H1 (cell line): ENCODE measurements at regions not wholly inside any gene's neighbourhood (a gene's known extent, or its start where the extent isn't known, plus 50 kb on each side); places are given as distances from the start of the nearest gene placed in this dataset.

Experiments used
- CTCF ChIA-PET: fragments of 300-600 bp; sonication (Branson Sonifier 250); formaldehyde crosslinking; loops from one replicate; lab custom pipeline; 2021; ENCODE audit not compliant: partially characterized antibody; lab: Charles Lee
- POLR2A ChIA-PET: fragments of 300-600 bp; sonication (Branson Sonifier 250); formaldehyde crosslinking; loops from one replicate; lab custom pipeline; 2021; ENCODE audit warnings: inconsistent platforms; ENCODE audit not compliant: partially characterized antibody; lab: Charles Lee
- DNase-seq, 2 experiments: peaks; one replicate each; pipeline versions ENCODE4 v3.0.0 to v3.0.0-alpha.2; 2010 to 2022; ENCODE audit warnings: low spot score in 2 of 2, low read depth in 1 of 2, mixed read lengths in 1 of 2
- FAIRE-seq: peaks from 2 replicates; lab custom pipeline; 2011; peaks lifted over from hg19 to GRCh38; lab: Jason Lieb, UNC
- H2AFZ ChIP-seq: 2 replicates; pipeline ENCODE4 v1.8.1; 2012; ENCODE audit warnings: low read length, inconsistent platforms
- H2AK5ac ChIP-seq: 2 replicates; pipeline ENCODE4 v1.6.1; 2013; ENCODE audit warnings: low read depth, low read length
- H2BK120ac ChIP-seq: replicated peaks from 2 replicates; pipeline ENCODE3; 2013; ENCODE audit warnings: low read depth, low read length, inconsistent platforms
- H2BK12ac ChIP-seq: 2 replicates; pipeline ENCODE4 v1.6.1; 2013; ENCODE audit warnings: low read depth, low read length
- H2BK15ac ChIP-seq: 2 replicates; pipeline ENCODE4 v1.6.1; 2013; ENCODE audit warnings: low read length
- H2BK20ac ChIP-seq: 2 replicates; pipeline ENCODE4 v1.6.1; 2013; ENCODE audit warnings: low read length
- H2BK5ac ChIP-seq: 2 replicates; pipeline ENCODE4 v1.6.1; 2013; ENCODE audit warnings: low read depth, low read length
- H3K14ac ChIP-seq: 2 replicates; pipeline ENCODE4 v1.6.1; 2013; ENCODE audit warnings: inconsistent platforms; ENCODE audit not compliant: insufficient read length
- H3K18ac ChIP-seq: 2 replicates; pipeline ENCODE4 v1.6.1; 2013; ENCODE audit warnings: low read length; ENCODE audit errors: extremely low read depth
- H3K23ac ChIP-seq: 2 replicates; pipeline ENCODE4 v1.6.1; 2013; ENCODE audit warnings: inconsistent platforms; ENCODE audit not compliant: insufficient read length
- H3K23me2 ChIP-seq: 2 replicates; pipeline ENCODE4 v1.6.1; 2013; ENCODE audit warnings: low read depth, low read length
- H3K27ac ChIP-seq: 2 replicates; pipeline ENCODE4 v1.6.1; 2011; ENCODE audit warnings: low read depth, low read length, inconsistent platforms
- H3K27me3 ChIP-seq, 4 experiments: replicated peaks in 1 of 4; 1 replicate in 1 of 4; 2 replicates in 3 of 4; pipeline versions ENCODE4 v1.6.1 to v1.8.1; 2011 to 2013; ENCODE audit warnings: low read length in 3 of 4, mild to moderate bottlenecking in 3 of 4, inconsistent platforms in 2 of 4, mixed read lengths in 2 of 4, moderate library complexity in 1 of 4; ENCODE audit not compliant: control insufficient read depth in 3 of 4, insufficient read depth in 3 of 4; ENCODE audit errors: extremely low read depth in 1 of 4
- H3K36me3 ChIP-seq, 4 experiments: 2 replicates each; pipeline versions ENCODE4 v1.6.1 to v1.8.1; 2011 to 2013; ENCODE audit warnings: mild to moderate bottlenecking in 4 of 4, low read length in 3 of 4, moderate library complexity in 2 of 4, control low read depth in 1 of 4, inconsistent platforms in 1 of 4; ENCODE audit not compliant: insufficient read depth in 4 of 4, control insufficient read depth in 2 of 4
- H3K4ac ChIP-seq: replicated peaks from 2 replicates; pipeline ENCODE3; 2013; ENCODE audit warnings: low read length, low read depth, mixed read lengths, inconsistent platforms; ENCODE audit not compliant: insufficient read length
- H3K4me1 ChIP-seq, 4 experiments: replicated peaks in 1 of 4; 1 replicate in 1 of 4; 2 replicates in 3 of 4; pipeline versions ENCODE4 v1.6.1 to v1.8.1; 2011 to 2013; ENCODE audit warnings: low read length in 3 of 4, inconsistent platforms in 2 of 4, mixed read lengths in 1 of 4; ENCODE audit not compliant: insufficient read depth in 4 of 4, control insufficient read depth in 3 of 4
- H3K4me2 ChIP-seq, 2 experiments: 2 replicates each; pipeline versions ENCODE4 v1.6.1 to v1.8.1; 2011 to 2013; ENCODE audit warnings: low read depth in 2 of 2, low read length in 2 of 2, control low read depth in 1 of 2, inconsistent platforms in 1 of 2, mild to moderate bottlenecking in 1 of 2; ENCODE audit not compliant: insufficient read depth in 1 of 2
- H3K4me3 ChIP-seq, 4 experiments: fragments of 200-600, 300-600 bp in 1 of 4; sonication (generic), shearing (Covaris generic), sonication (Bioruptor Twin) in 1 of 4; 2 replicates each; pipeline versions ENCODE4 v1.5.1 to v1.8.1; 2011 to 2016; ENCODE audit warnings: low read length in 4 of 4, low read depth in 3 of 4, control low read depth in 2 of 4, inconsistent platforms in 2 of 4, mild to moderate bottlenecking in 2 of 4, mixed read lengths in 1 of 4, moderate library complexity in 1 of 4; ENCODE audit not compliant: insufficient read depth in 2 of 4; ENCODE audit errors: extremely low read depth in 1 of 4
- H3K56ac ChIP-seq: replicated peaks from 2 replicates; pipeline ENCODE3; 2013; ENCODE audit warnings: low read depth, mild to moderate bottlenecking, mixed read lengths, low read length, inconsistent platforms; ENCODE audit not compliant: insufficient read length
- H3K79me1 ChIP-seq: 2 replicates; pipeline ENCODE4 v1.6.1; 2013; ENCODE audit warnings: low read depth, low read length, control low read depth
- H3K79me2 ChIP-seq, 2 experiments: 2 replicates each; pipeline versions ENCODE4 v1.6.1 to v1.8.1; 2012 to 2013; ENCODE audit warnings: low read length in 2 of 2, mild to moderate bottlenecking in 2 of 2, inconsistent platforms in 1 of 2; ENCODE audit not compliant: insufficient read depth in 2 of 2, control insufficient read depth in 1 of 2
- H3K9ac ChIP-seq, 4 experiments: replicated peaks in 1 of 4; 1 replicate in 1 of 4; 2 replicates in 3 of 4; pipeline versions ENCODE4 v1.6.1 to v1.8.1; 2011 to 2013; ENCODE audit warnings: low read depth in 3 of 4, low read length in 3 of 4, control low read depth in 2 of 4, mild to moderate bottlenecking in 2 of 4, moderate library complexity in 2 of 4, inconsistent platforms in 1 of 4; ENCODE audit errors: extremely low read depth in 1 of 4
- H3K9me3 ChIP-seq, 2 experiments: 2 replicates each; pipeline versions ENCODE4 v1.6.1 to v1.8.1; 2012 to 2013; ENCODE audit warnings: mild to moderate bottlenecking in 2 of 2, moderate library complexity in 2 of 2, control low read depth in 1 of 2, inconsistent platforms in 1 of 2, low read depth in 1 of 2, low read length in 1 of 2, mixed read lengths in 1 of 2; ENCODE audit not compliant: insufficient read depth in 2 of 2
- H4K20me1 ChIP-seq, 2 experiments: replicated peaks in 1 of 2; 2 replicates each; pipeline versions ENCODE3 to v1.8.1; 2011 to 2013; ENCODE audit warnings: inconsistent platforms in 2 of 2, low read length in 2 of 2, mild to moderate bottlenecking in 1 of 2; ENCODE audit not compliant: insufficient read depth in 2 of 2, control insufficient read depth in 1 of 2
- H4K5ac ChIP-seq: 2 replicates; pipeline ENCODE4 v1.6.1; 2013; ENCODE audit warnings: low read length, low read depth, mixed read lengths, inconsistent platforms; ENCODE audit not compliant: insufficient read length
- H4K8ac ChIP-seq: 2 replicates; pipeline ENCODE4 v1.8.0; 2013; ENCODE audit warnings: mild to moderate bottlenecking, moderate library complexity, low read length, inconsistent platforms; ENCODE audit not compliant: insufficient read depth; ENCODE audit errors: extremely low read depth
- H4K91ac ChIP-seq: replicated peaks from 2 replicates; pipeline ENCODE3; 2013; ENCODE audit warnings: low read length, mixed read lengths, inconsistent platforms; ENCODE audit not compliant: insufficient read length
- BACH1 ChIP-seq: IDR thresholded peaks from 2 replicates; pipeline ENCODE4 v1.6.1; 2012; ENCODE audit warnings: low read length, improper control_type of control experiment
- CTCF ChIP-seq, 3 experiments: IDR thresholded peaks; 1 replicate in 2 of 3; 2 replicates in 1 of 3; pipeline versions ENCODE4 v1.5.1 to v1.6.1; 2011; ENCODE audit warnings: low read length in 3 of 3, mild to moderate bottlenecking in 3 of 3, inconsistent platforms in 2 of 3, low read depth in 1 of 3, moderate library complexity in 1 of 3; ENCODE audit not compliant: insufficient read depth in 1 of 3; ENCODE audit errors: control extremely low read depth in 1 of 3
- HDAC2 ChIP-seq, 2 experiments: fragments of 300-600 bp in 1 of 2; sonication (generic) in 1 of 2; IDR thresholded peaks; 2 replicates each; pipeline ENCODE4 v1.6.1; 2011 to 2012; ENCODE audit warnings: low read depth in 2 of 2, low read length in 2 of 2, mild to moderate bottlenecking in 2 of 2, moderate library complexity in 2 of 2, borderline replicate concordance in 1 of 2, inconsistent platforms in 1 of 2
- MAFK ChIP-seq: IDR thresholded peaks from 2 replicates; pipeline ENCODE4 v1.6.1; 2012; ENCODE audit warnings: low read depth, mild to moderate bottlenecking, improper control_type of control experiment, low read length
- POU5F1 ChIP-seq: IDR thresholded peaks from 2 replicates; pipeline ENCODE4 v1.6.1; 2011; ENCODE audit warnings: low read depth, mild to moderate bottlenecking, low read length, moderate library complexity
- SIN3A ChIP-seq, 2 experiments: IDR thresholded peaks in 1 of 2; conservative IDR thresholded peaks in 1 of 2; 2 replicates each; pipeline ENCODE4 v1.6.1; 2011 to 2012; ENCODE audit warnings: low read length in 2 of 2, improper control_type of control experiment in 1 of 2, low read depth in 1 of 2, mild to moderate bottlenecking in 1 of 2
- SP4 ChIP-seq: IDR thresholded peaks from 2 replicates; pipeline ENCODE4 v1.6.1; 2012; ENCODE audit warnings: low read length, inconsistent platforms
- TAF1 ChIP-seq: IDR thresholded peaks from 2 replicates; pipeline ENCODE4 v1.6.1; 2011; ENCODE audit warnings: mild to moderate bottlenecking, low read depth, low read length
- TAF7 ChIP-seq: optimal IDR thresholded peaks from 2 replicates; pipeline ENCODE3; 2011; ENCODE audit warnings: low read depth, mild to moderate bottlenecking, inconsistent platforms, low read length, moderate library complexity, borderline replicate concordance
- WGBS, 2 experiments: shearing (Covaris generic) in 1 of 2; methylation state at CpG; one replicate each; pipeline versions ENCODE4 v1.1.6 to v1.1.7; 2013 to 2015; ENCODE audit warnings: low lambda C conversion rate in 2 of 2, mixed read lengths in 2 of 2, inconsistent platforms in 1 of 2, low coverage in 1 of 2, missing lambda C conversion rate in 1 of 2; ENCODE audit not compliant: insufficient replicate concordance in 2 of 2, insufficient coverage in 1 of 2, insufficient read length in 1 of 2; ENCODE audit errors: extremely low coverage in 1 of 2, missing lambda C conversion rate in 1 of 2; 5-methylcytosine and 5-hydroxymethylcytosine counted together

- Histone ChIP-seq H3K4me3 (peak overlapping the region; percentile 63 to 82 (median 74)), H2BK12ac (peak overlapping the region; percentile 10; the same call in 1 of the 2 replicates), H4K8ac (peak overlapping the region; percentile 20; the same call in 1 of the 2 replicates), H3K23me2 (peaks cover 3% of the 10 kb centered on the region; the same call in 1 of the 2 replicates), H3K9me3 (no peaks in the 10 kb centered on the region), H2AK5ac (no peak overlapping the region), H4K91ac (no peak overlapping the region), H3K79me1 (no peaks in the 10 kb centered on the region), H4K20me1 (no peaks in the 10 kb centered on the region), H3K14ac (no peak overlapping the region), H4K5ac (no peak overlapping the region), H2BK120ac (no peak overlapping the region), H3K23ac (no peak overlapping the region), H3K9ac (peak overlapping the region in 3 of 4 experiments; percentile 41 to 65 (median 56); a peak in 5 of 7 replicates), H2BK5ac (no peak overlapping the region), H3K36me3 (no peaks in the 10 kb centered on the region), H2AFZ (peak overlapping the region; percentile 29; the same call in 1 of the 2 replicates), H3K56ac (no peak overlapping the region), H3K27me3 (no peaks in the 10 kb centered on the region; a peak in 2 of 7 replicates), H3K4me2 (peak overlapping the region; percentile 73 to 81), H3K79me2 (no peaks in the 10 kb centered on the region), H3K18ac (peak overlapping the region; percentile 43; the same call in 1 of the 2 replicates), H2BK20ac (no peak overlapping the region), H3K4me1 (peaks cover 4 to 24% (median 15%) of the 10 kb centered on the region in 4 experiments), H3K4ac (no peak overlapping the region), H3K27ac (no peak overlapping the region), H2BK15ac (no peak overlapping the region)
- WGBS, 2 experiments: 16% methylated on average over 28 of the region's 29 CpGs; no CpG with 5 or more reads in 1 of the 2 experiments
- no peak for DNase-seq
- POLR2A ChIA-PET: interaction anchor here (1.0 to 1.1 kb wide), 3 partner anchors 12 to 27 kb away, joined by 3 to 6 read pairs (median 3); no protein-coding TSS in a partner anchor
- FAIRE-seq: no peak
- CTCF ChIA-PET: interaction anchor here (1.4 to 6.4 kb wide), 3 partner anchors 14 to 40 kb away, joined by 5 to 63 read pairs (median 10); no protein-coding TSS in a partner anchor
- TF ChIP-seq TAF1: no peak
- no peak for TF ChIP-seq MAFK
- TF ChIP-seq POU5F1: no peak
- TF ChIP-seq HDAC2 (IDR thresholded peaks at IDR 0.05; ENCODE audit: borderline replicate concordance in 1 of 2, low read depth in 2 of 2, low read length in 2 of 2): 0 out of 4 replicates have a peak, but pooled peaks have one; percentile 24 to 40
- TF ChIP-seq CTCF (IDR thresholded peaks at IDR 0.05; ENCODE audit: control extremely low read depth in 1 of 3, insufficient read depth in 1 of 3, low read depth in 1 of 3, low read length in 3 of 3): peak; percentile 14 to 30 (median 16)
- TF ChIP-seq BACH1: no peak
- no peak for TF ChIP-seq TAF7
- no peak for TF ChIP-seq SP4
- no peak for TF ChIP-seq SIN3A (conservative IDR thresholded peaks at IDR 0.05 in 1 of 2, IDR thresholded peaks at IDR 0.05 in 1 of 2; ENCODE audit: low read depth in 1 of 2, low read length in 2 of 2)
These were observed 219.3 kb upstream of the PRICKLE2 start for GRCh38 chr3:64444490-64445108.
